GM06990 (cell line): ENCODE measurements at regions not wholly inside any gene's neighbourhood (a gene's known extent, or its start where the extent isn't known, plus 50 kb on each side); places are given as distances from the start of the nearest gene placed in this dataset.

Source experiments
- DNase-seq: peaks from one replicate; pipeline ENCODE4 v3.0.0-alpha.2; 2011; ENCODE audit not compliant: insufficient read length; ENCODE audit errors: extremely low read depth
- H3K27me3 ChIP-seq: replicated peaks from 2 replicates; pipeline ENCODE4 v1.6.0; 2011; ENCODE audit warnings: low read length; ENCODE audit not compliant: control insufficient read depth, insufficient read depth
- H3K36me3 ChIP-seq: 2 replicates; pipeline ENCODE4 v1.5.1; 2011; ENCODE audit warnings: low read length; ENCODE audit not compliant: control insufficient read depth, insufficient read depth
- H3K4me3 ChIP-seq: replicated peaks from 2 replicates; pipeline ENCODE4 v1.5.1; 2011; ENCODE audit warnings: low read depth, mild to moderate bottlenecking, control low read depth, low read length
- CTCF ChIP-seq: IDR thresholded peaks from 2 replicates; pipeline ENCODE4 v1.5.1; 2011; ENCODE audit warnings: low read length, control low read depth, mild to moderate bottlenecking, inconsistent platforms; ENCODE audit not compliant: insufficient read depth, poor library complexity, severe bottlenecking

GRCh38 chr9:134552349-134552990 lies 89.1 kb upstream of the COL5A1 start:
- no peak for TF ChIP-seq CTCF
- no peak for DNase-seq
- Histone ChIP-seq H3K36me3 (no peaks in the 10 kb centered on the region), H3K27me3 (no peaks in the 10 kb centered on the region; the same call in 1 of the 2 replicates), H3K4me3 (no peak overlapping the region)

DNA sequence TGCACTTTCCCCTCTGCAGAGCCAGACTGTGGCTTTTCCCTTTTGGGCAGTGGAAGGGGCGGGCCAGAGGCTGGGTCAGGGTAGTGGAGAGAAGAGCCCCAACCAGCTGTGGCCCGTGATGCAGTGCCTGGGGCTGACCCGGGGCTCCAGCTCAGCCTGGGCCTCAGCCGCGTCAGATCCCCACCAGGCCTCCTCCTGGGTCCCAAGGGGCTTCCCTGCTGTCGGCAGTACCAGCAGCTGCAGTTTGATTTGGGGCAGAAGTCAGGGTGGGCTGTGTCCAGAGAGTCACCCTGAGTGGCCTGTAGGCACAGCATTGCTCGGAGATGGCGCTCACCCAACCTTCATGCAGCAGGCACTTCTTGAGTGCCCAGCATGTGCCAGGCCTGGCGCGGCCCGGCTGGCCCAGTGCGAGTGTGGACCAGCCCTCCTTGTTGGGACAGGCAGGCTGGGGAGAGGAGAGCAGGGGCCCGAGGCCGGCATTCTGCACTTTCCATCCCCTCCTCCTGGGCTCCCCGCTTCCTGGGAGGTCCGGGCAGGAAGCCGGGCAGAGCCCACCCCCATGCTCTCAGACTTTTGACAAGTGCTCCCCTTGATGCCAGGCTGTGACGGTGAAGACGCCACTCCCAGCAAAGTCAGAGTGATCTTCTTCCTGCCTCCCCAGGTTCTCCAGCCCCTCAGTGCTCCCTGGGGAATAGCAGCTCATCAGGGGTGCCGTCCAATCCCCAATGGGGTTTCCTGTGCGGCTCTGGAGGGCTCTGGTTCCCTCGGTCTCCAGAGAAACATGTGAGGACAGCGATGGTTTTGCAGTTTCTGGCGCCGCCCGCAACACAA lies 88.3 kb upstream of the COL5A1 start:
- no peak for TF ChIP-seq CTCF
- Histone ChIP-seq H3K36me3 (no peaks in the 10 kb centered on the region), H3K27me3 (no peaks in the 10 kb centered on the region; the same call in none of the 2 replicates), H3K4me3 (no peak overlapping the region)
- DNase-seq: no peak

DNA sequence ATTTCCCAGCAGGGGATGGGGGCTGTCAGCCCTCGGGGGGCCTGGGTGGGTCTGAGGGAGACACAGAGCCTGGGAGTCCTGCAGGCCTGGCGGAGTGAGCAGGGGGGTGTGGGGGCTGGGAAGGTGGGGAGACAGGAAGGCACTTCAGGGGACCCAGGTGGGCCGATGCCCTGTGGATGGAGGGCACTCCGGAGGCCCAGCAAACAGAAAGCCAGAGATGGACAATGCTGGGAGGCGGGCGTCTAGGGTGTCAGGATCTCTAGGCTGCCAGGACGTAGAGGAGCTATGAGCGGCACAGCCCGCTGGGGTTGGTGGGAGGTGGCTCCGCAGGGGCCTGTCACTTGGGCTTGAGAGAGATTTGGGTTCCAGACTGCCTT lies 87.6 kb upstream of the COL5A1 start:
- no peaks in the 10 kb centered on the region; the same call in none of the 2 replicates for H3K27me3 ChIP-seq
- TF ChIP-seq CTCF: no peak
- H3K36me3 ChIP-seq: no peaks in the 10 kb centered on the region
- no peak overlapping the region for H3K4me3 ChIP-seq
- DNase-seq: no peak

DNA sequence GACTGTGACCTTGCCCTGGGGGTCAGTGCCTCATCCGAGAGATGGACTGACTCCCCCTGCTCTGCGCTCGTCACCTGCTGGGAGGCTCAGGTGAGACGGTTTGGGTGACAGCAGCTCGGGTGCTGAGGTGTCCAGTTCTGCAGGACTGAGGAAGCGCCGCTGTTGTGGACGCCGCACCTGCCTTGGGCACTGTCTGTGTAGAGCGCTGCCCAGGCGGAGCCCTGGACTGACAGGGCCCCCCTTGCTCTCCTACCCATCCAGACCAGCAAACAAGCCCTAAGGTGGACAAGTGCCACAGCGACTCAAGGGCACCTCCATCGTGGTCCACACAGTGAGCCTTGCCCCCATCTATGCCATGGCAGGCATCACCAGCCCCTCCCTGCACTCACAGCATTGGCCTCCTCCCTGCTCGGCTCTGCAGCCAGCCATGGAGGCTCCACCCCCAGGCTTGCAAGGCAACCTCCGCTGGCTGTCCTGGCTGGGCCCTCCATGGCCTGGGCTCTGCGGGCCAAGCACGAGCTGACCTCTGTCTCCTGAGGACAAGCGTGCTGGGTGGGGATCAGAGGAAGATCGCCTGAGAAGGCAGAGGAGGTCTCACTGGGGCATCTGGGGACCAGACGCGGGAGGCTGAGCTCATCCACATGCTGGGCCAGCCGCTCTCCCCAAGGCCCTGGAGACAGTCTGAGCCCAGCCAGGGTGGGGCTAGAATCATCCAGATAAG lies 87.1 kb upstream of the COL5A1 start:
- H3K4me3 ChIP-seq: no peak overlapping the region

GRCh38 chr9:134555094-134555650 lies 86.4 kb upstream of the COL5A1 start:
- Histone ChIP-seq H3K36me3 (no peaks in the 10 kb centered on the region), H3K4me3 (no peak overlapping the region), H3K27me3 (no peaks in the 10 kb centered on the region; the same call in none of the 2 replicates)
- no peak for DNase-seq
- no peak for TF ChIP-seq CTCF

More for the DNA sequence above, 87.1 kb upstream of the COL5A1 start:
- no peaks in the 10 kb centered on the region for H3K36me3 ChIP-seq
- TF ChIP-seq CTCF: no peak
- DNase-seq: no peak
- H3K27me3 ChIP-seq: no peaks in the 10 kb centered on the region; the same call in none of the 2 replicates
